K562 (cell line): ENCODE measurements at regions not wholly inside any gene's neighbourhood (a gene's known extent, or its start where the extent isn't known, plus 50 kb on each side); places are given as distances from the start of the nearest gene placed in this dataset.
A peak's percentile ranks its signal among the peaks of the same experiment; 100 is the strongest.

Experiments used
- DMBX1 ChIP-seq: fragments of 250-450 bp; sonication (Bioruptor Pico); IDR thresholded peaks from 2 replicates; pipeline ENCODE4 v1.8.0; 2022; ENCODE audit warnings: inconsistent platforms, mild to moderate bottlenecking, moderate library complexity, borderline replicate concordance
- FOXJ3 ChIP-seq: sonication (generic); formaldehyde crosslinking; IDR thresholded peaks from 2 replicates; pipeline ENCODE4 v1.4.0; 2020; ENCODE audit warnings: mild to moderate bottlenecking, missing genetic modification reagents
- LCOR ChIP-seq: sonication (generic); formaldehyde crosslinking; IDR thresholded peaks from 2 replicates; pipeline ENCODE4 v1.8.0; 2022; ENCODE audit warnings: mild to moderate bottlenecking, missing genetic modification reagents
- NCOR1 ChIP-seq: fragments of 450-650 bp; IDR thresholded peaks from 2 replicates; pipeline ENCODE4 v1.6.1; 2016; ENCODE audit warnings: mild to moderate bottlenecking, moderate library complexity
- NR4A1 ChIP-seq, 2 experiments: fragments of 250-450 bp in 1 of 2; fragments of 450-650 bp in 1 of 2; sonication (Bioruptor Pico) in 1 of 2; IDR thresholded peaks; 2 replicates each; pipeline versions ENCODE4 v1.4.0 to v1.6.1; 2016 to 2020; ENCODE audit warnings: mild to moderate bottlenecking in 2 of 2, missing compliant biosample characterization in 1 of 2, missing genetic modification characterization in 1 of 2, moderate library complexity in 1 of 2
- STAG1 ChIP-seq: sonication (generic); formaldehyde crosslinking; IDR thresholded peaks from 2 replicates; pipeline ENCODE4 v1.5.0; 2020; ENCODE audit warnings: missing genetic modification reagents, borderline replicate concordance
- TAF1 ChIP-seq: IDR thresholded peaks from 2 replicates; pipeline ENCODE4 v1.6.1; 2011; ENCODE audit warnings: mild to moderate bottlenecking, low read length, moderate library complexity; ENCODE audit not compliant: insufficient read depth, control insufficient read depth, severe bottlenecking; ENCODE audit errors: extremely low read depth
- TARDBP ChIP-seq: fragments of 450-650 bp; IDR thresholded peaks from 2 replicates; pipeline ENCODE4 v1.6.1; 2016
- THRAP3 ChIP-seq: fragments of 450-650 bp; IDR thresholded peaks from 2 replicates; pipeline ENCODE4 v1.6.1; 2016; ENCODE audit warnings: mild to moderate bottlenecking, inconsistent platforms, borderline replicate concordance
- ZFX ChIP-seq: sonication (generic); formaldehyde crosslinking; IDR thresholded peaks from 2 replicates; pipeline ENCODE4 v1.8.0; 2022; ENCODE audit warnings: mild to moderate bottlenecking, missing genetic modification reagents, moderate library complexity
- ZNF121 ChIP-seq: sonication (generic); formaldehyde crosslinking; conservative IDR thresholded peaks from 2 replicates; pipeline ENCODE4 v1.8.0; 2022; ENCODE audit warnings: missing genetic modification reagents
- ZNF174 ChIP-seq: fragments of 250-450 bp; sonication (Bioruptor Pico); IDR thresholded peaks from 2 replicates; pipeline ENCODE4 v1.4.0; 2020; ENCODE audit warnings: mild to moderate bottlenecking
- ZSCAN29 ChIP-seq: fragments of 450-650 bp; IDR thresholded peaks from 2 replicates; pipeline ENCODE4 v1.6.1; 2017
- TF ChIP-seq, protein P1 (sequence below), 2 experiments: fragments of 450-650 bp; IDR thresholded peaks; 2 replicates each; pipeline ENCODE4 v1.6.1; 2016; ENCODE audit warnings: mild to moderate bottlenecking in 2 of 2, borderline replicate concordance in 1 of 2, low read depth in 1 of 2, moderate library complexity in 1 of 2
- TF ChIP-seq, protein P2 (sequence below): fragments of 250-450 bp; sonication (Bioruptor Pico); IDR thresholded peaks from 2 replicates; pipeline ENCODE4 v1.8.0; 2021; ENCODE audit warnings: mild to moderate bottlenecking, moderate library complexity
- TF ChIP-seq, protein P3 (sequence below): sonication (generic); formaldehyde crosslinking; IDR thresholded peaks from 2 replicates; pipeline ENCODE4 v1.8.1; 2023; ENCODE audit warnings: mild to moderate bottlenecking, missing genetic modification reagents
- TF ChIP-seq, protein P4 (sequence below): sonication (generic); formaldehyde crosslinking; IDR thresholded peaks from 2 replicates; pipeline ENCODE4 v1.8.1; 2023; ENCODE audit warnings: mild to moderate bottlenecking, missing genetic modification reagents

DNA sequence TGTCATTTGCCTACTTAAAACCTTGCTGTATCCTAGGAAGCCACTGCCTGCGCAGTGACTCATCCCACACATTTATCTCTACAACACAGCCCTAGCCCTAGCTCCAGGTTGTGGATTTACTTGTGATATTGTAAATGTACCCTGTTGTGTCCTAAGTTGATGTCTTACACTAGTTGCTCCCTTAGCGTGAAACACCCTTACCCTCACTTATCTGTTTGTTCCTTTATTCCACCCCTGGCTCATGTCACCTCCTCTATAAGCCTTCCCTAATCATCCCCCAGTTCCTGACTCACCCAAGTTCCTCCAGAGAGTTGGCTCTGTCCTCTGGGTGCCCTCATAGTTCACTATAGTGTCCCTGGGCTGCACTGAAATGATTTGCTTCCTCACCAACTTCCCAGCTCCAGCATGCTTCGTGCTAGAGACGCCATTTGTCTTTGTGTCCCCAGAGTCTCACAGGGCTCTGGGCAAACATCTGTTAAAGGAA lies 431.8 kb upstream of the FAT3 start (continued):
- TF ChIP-seq ZNF121 (CRISPR knock-in tag) (no peak), NR4A1 (CRISPR knock-in tag; IDR thresholded peaks at IDR 0.05) (no peak), NR4A1 (tag; IDR thresholded peaks at IDR 0.05) (no peak), NCOR1 (peak; percentile 81), TARDBP (no peak), ZFX (CRISPR knock-in tag) (no peak), FOXJ3 (no peak), ZSCAN29 (no peak), STAG1 (no peak), DMBX1 (CRISPR knock-in tag) (peak; percentile 79), ZNF174 (CRISPR knock-in tag) (no peak), THRAP3 (no peak), TAF1 (no peak), LCOR (CRISPR knock-in tag) (peak; percentile 75; the same call in 1 of the 2 replicates)
- TF ChIP-seq, protein P1, sequence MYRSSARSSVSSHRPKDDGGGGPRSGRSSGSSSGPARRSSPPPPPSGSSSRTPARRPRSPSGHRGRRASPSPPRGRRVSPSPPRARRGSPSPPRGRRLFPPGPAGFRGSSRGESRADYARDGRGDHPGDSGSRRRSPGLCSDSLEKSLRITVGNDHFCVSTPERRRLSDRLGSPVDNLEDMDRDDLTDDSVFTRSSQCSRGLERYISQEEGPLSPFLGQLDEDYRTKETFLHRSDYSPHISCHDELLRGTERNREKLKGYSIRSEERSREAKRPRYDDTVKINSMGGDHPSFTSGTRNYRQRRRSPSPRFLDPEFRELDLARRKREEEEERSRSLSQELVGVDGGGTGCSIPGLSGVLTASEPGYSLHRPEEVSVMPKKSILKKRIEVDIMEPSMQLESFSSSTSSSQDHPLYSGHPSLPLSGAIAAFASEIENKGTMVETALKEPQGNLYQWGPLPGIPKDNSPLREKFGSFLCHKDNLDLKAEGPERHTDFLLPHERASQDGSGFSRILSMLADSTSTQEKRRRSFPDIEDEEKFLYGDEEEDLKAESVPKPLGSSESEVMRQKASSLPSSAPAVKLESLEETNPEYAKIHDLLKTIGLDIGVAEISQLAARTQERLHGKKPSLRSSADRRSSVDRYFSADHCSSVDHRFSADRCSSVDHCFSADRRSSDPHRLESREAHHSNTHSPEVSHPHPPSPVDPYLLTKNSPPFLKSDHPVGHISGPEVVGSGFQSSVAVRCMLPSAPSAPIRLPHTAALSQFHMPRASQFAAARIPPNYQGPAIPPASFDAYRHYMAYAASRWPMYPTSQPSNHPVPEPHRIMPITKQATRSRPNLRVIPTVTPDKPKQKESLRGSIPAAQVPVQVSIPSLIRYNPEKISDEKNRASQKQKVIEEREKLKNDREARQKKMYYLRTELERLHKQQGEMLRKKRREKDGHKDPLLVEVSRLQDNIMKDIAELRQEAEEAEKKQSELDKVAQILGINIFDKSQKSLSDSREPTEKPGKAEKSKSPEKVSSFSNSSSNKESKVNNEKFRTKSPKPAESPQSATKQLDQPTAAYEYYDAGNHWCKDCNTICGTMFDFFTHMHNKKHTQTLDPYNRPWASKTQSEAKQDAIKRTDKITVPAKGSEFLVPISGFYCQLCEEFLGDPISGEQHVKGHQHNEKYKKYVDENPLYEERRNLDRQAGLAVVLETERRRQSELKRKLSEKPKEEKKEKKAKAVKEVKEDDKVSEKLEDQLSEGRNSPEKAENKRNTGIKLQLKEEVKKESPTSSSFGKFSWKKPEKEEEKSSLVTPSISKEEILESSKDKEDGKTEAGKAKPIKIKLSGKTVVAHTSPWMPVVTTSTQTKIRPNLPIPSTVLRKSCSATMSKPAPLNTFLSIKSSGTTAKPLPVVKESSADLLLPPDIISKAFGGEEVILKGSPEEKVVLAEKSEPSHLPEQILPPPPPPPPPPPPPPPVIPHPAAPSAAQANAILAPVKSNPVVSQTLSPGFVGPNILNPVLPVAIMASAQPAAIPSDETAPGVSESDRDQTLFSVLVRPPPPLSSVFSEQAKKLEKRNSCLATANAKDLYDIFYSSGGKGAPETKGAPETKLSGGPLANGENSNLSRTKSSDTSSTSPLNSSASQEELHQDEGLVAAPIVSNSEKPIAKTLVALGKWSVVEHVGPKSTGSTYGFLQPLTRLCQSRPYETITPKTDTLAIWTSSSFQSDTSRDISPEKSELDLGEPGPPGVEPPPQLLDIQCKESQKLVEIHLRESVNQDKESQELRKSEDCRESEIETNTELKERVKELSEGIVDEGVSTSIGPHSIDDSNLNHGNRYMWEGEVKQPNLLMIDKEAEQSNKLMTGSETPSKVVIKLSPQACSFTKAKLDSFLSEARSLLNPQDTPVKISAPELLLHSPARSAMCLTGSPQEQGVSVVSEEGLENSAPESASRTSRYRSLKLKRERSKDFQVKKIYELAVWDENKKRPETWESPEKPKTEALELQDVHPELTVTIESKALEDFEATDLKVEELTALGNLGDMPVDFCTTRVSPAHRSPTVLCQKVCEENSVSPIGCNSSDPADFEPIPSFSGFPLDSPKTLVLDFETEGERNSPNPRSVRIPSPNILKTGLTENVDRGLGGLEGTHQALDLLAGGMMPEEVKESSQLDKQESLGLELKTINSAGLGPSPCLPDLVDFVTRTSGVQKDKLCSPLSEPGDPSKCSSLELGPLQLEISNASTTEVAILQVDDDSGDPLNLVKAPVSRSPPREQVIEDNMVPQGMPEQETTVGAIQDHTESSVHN (IDR thresholded peaks at IDR 0.05; ENCODE audit: borderline replicate concordance in 1 of 2, low read depth in 1 of 2): no peak
- TF ChIP-seq, protein P2, sequence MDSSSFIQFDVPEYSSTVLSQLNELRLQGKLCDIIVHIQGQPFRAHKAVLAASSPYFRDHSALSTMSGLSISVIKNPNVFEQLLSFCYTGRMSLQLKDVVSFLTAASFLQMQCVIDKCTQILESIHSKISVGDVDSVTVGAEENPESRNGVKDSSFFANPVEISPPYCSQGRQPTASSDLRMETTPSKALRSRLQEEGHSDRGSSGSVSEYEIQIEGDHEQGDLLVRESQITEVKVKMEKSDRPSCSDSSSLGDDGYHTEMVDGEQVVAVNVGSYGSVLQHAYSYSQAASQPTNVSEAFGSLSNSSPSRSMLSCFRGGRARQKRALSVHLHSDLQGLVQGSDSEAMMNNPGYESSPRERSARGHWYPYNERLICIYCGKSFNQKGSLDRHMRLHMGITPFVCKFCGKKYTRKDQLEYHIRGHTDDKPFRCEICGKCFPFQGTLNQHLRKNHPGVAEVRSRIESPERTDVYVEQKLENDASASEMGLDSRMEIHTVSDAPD (CRISPR knock-in tag): no peak
- TF ChIP-seq, protein P3, sequence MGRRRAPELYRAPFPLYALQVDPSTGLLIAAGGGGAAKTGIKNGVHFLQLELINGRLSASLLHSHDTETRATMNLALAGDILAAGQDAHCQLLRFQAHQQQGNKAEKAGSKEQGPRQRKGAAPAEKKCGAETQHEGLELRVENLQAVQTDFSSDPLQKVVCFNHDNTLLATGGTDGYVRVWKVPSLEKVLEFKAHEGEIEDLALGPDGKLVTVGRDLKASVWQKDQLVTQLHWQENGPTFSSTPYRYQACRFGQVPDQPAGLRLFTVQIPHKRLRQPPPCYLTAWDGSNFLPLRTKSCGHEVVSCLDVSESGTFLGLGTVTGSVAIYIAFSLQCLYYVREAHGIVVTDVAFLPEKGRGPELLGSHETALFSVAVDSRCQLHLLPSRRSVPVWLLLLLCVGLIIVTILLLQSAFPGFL (CRISPR knock-in tag): no peak
- TF ChIP-seq, protein P4, sequence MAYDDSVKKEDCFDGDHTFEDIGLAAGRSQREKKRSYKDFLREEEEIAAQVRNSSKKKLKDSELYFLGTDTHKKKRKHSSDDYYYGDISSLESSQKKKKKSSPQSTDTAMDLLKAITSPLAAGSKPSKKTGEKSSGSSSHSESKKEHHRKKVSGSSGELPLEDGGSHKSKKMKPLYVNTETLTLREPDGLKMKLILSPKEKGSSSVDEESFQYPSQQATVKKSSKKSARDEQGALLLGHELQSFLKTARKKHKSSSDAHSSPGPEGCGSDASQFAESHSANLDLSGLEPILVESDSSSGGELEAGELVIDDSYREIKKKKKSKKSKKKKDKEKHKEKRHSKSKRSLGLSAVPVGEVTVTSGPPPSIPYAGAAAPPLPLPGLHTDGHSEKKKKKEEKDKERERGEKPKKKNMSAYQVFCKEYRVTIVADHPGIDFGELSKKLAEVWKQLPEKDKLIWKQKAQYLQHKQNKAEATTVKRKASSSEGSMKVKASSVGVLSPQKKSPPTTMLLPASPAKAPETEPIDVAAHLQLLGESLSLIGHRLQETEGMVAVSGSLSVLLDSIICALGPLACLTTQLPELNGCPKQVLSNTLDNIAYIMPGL (CRISPR knock-in tag): no peak
